Mesendoderm (in vitro differentiated cells): ENCODE measurements at regions not wholly inside any gene's neighbourhood (a gene's known extent, or its start where the extent isn't known, plus 50 kb on each side); places are given as distances from the start of the nearest gene placed in this dataset.

Experiments used
- DNase-seq: peaks from one replicate; pipeline ENCODE4 v3.0.0; 2013
- H2AK5ac ChIP-seq: 2 replicates; pipeline ENCODE4 v1.6.1; 2013; ENCODE audit warnings: low read length, inconsistent platforms
- H2BK120ac ChIP-seq: 2 replicates; pipeline ENCODE4 v1.6.1; 2013; ENCODE audit warnings: low read depth, mild to moderate bottlenecking, low read length, moderate library complexity, mixed read lengths
- H2BK15ac ChIP-seq: replicated peaks from 2 replicates; pipeline ENCODE4 v1.6.1; 2013; ENCODE audit warnings: low read depth, mild to moderate bottlenecking, moderate library complexity
- H2BK5ac ChIP-seq: 2 replicates; pipeline ENCODE4 v1.6.1; 2013; ENCODE audit warnings: low read length, inconsistent platforms
- H3K18ac ChIP-seq: 2 replicates; pipeline ENCODE4 v1.6.1; 2013; ENCODE audit warnings: mild to moderate bottlenecking, low read length, mixed read lengths
- H3K23ac ChIP-seq: one replicate; pipeline ENCODE4 v1.6.1; 2013; ENCODE audit warnings: low read length
- H3K27ac ChIP-seq: 2 replicates; pipeline ENCODE4 v1.5.1; 2013; ENCODE audit warnings: low read depth, mild to moderate bottlenecking, inconsistent platforms, low read length, moderate library complexity
- H3K27me3 ChIP-seq: 2 replicates; pipeline ENCODE4 v1.6.1; 2013; ENCODE audit warnings: low read length, control low read depth, mild to moderate bottlenecking, inconsistent platforms; ENCODE audit not compliant: insufficient read depth, poor library complexity
- H3K36me3 ChIP-seq: 2 replicates; pipeline ENCODE4 v1.6.1; 2013; ENCODE audit warnings: low read length, inconsistent platforms; ENCODE audit not compliant: control insufficient read depth, insufficient read depth
- H3K4ac ChIP-seq: one replicate; pipeline ENCODE4 v1.6.1; 2013; ENCODE audit warnings: low read depth, mild to moderate bottlenecking, low read length, moderate library complexity
- H3K4me1 ChIP-seq: 2 replicates; pipeline ENCODE4 v1.6.1; 2013; ENCODE audit warnings: low read depth, low read length, inconsistent platforms; ENCODE audit not compliant: control insufficient read depth
- H3K4me2 ChIP-seq: 2 replicates; pipeline ENCODE4 v1.6.1; 2013; ENCODE audit warnings: low read length
- H3K4me3 ChIP-seq: 2 replicates; pipeline ENCODE4 v1.5.1; 2013; ENCODE audit warnings: mild to moderate bottlenecking, low read length
- H3K56ac ChIP-seq: one replicate; pipeline ENCODE4 v1.6.1; 2013; ENCODE audit warnings: low read length
- H3K79me1 ChIP-seq: 2 replicates; pipeline ENCODE4 v1.6.1; 2013; ENCODE audit warnings: low read length, inconsistent platforms
- H3K79me2 ChIP-seq: 2 replicates; pipeline ENCODE4 v1.6.1; 2013; ENCODE audit warnings: mild to moderate bottlenecking, low read length; ENCODE audit not compliant: control insufficient read depth, insufficient read depth
- H3K9ac ChIP-seq: 2 replicates; pipeline ENCODE4 v1.6.1; 2013; ENCODE audit warnings: low read length, inconsistent platforms
- H4K5ac ChIP-seq: one replicate; pipeline ENCODE4 v1.6.1; 2013; ENCODE audit warnings: low read length
- H4K8ac ChIP-seq: one replicate; pipeline ENCODE4 v1.6.1; 2013; ENCODE audit warnings: low read depth, mild to moderate bottlenecking, control low read depth, low read length, moderate library complexity
- WGBS: extraction: QIAGEN DNeasy Blood & Tissue Kit; methylation state at CpG from one replicate; pipeline ENCODE4 v1.1.7; 2013; ENCODE audit warnings: low lambda C conversion rate, missing lambda C conversion rate; ENCODE audit not compliant: insufficient coverage; ENCODE audit errors: extremely low coverage; 5-methylcytosine and 5-hydroxymethylcytosine counted together

GRCh38 chr11:134765565-134765964 lies 353.5 kb upstream of the B3GAT1 start:
- Histone ChIP-seq H3K27ac (no peak overlapping the region), H3K4me3 (no peak overlapping the region), H3K23ac (no peak overlapping the region), H3K79me2 (no peaks in the 10 kb centered on the region), H3K9ac (no peak overlapping the region), H3K36me3 (no peaks in the 10 kb centered on the region), H4K8ac (no peak overlapping the region), H3K18ac (no peak overlapping the region), H2BK15ac (no peak overlapping the region), H3K4me2 (no peak overlapping the region), H3K4ac (no peak overlapping the region), H3K79me1 (no peaks in the 10 kb centered on the region), H2BK120ac (no peak overlapping the region), H3K27me3 (peaks cover 2% of the 10 kb centered on the region), H3K4me1 (no peaks in the 10 kb centered on the region), H2BK5ac (no peak overlapping the region), H3K56ac (no peak overlapping the region), H2AK5ac (no peak overlapping the region), H4K5ac (no peak overlapping the region)
- no CpG with 5 or more reads among the region's 2 CpGs for whole genome bisulfite sequencing
- no peak for DNase-seq

- Histone ChIP-seq H3K18ac (no peak overlapping the region), H3K9ac (no peak overlapping the region), H2BK15ac (no peak overlapping the region), H2AK5ac (no peak overlapping the region), H2BK120ac (no peak overlapping the region), H3K4me1 (no peaks in the 10 kb centered on the region), H3K4ac (no peak overlapping the region), H3K27me3 (peaks cover 2% of the 10 kb centered on the region), H3K23ac (no peak overlapping the region), H3K79me1 (no peaks in the 10 kb centered on the region), H3K56ac (no peak overlapping the region), H3K36me3 (no peaks in the 10 kb centered on the region), H4K8ac (no peak overlapping the region), H3K79me2 (no peaks in the 10 kb centered on the region), H3K27ac (no peak overlapping the region), H3K4me2 (no peak overlapping the region), H4K5ac (no peak overlapping the region), H2BK5ac (no peak overlapping the region), H3K4me3 (no peak overlapping the region)
- WGBS, result no CpG with 5 or more reads among the region's 4 CpGs
- DNase-seq, result no peak
These were observed 352.9 kb upstream of the B3GAT1 start for GRCh38 chr11:134764966-134765365.

- H3K4ac ChIP-seq, result no peak overlapping the region
- H3K79me2 ChIP-seq, result no peaks in the 10 kb centered on the region
- no peak overlapping the region for H2AK5ac ChIP-seq
- H3K9ac ChIP-seq, result no peak overlapping the region
- H3K23ac ChIP-seq, result no peak overlapping the region
- H3K4me3 ChIP-seq, result no peak overlapping the region
- H3K18ac ChIP-seq, result no peak overlapping the region
- no peak overlapping the region for H3K56ac ChIP-seq
- H3K27me3 ChIP-seq, result peaks cover 2% of the 10 kb centered on the region
- H2BK5ac ChIP-seq, result no peak overlapping the region
- no peak overlapping the region for H3K27ac ChIP-seq
- no peak overlapping the region for H2BK15ac ChIP-seq
- no peaks in the 10 kb centered on the region for H3K4me1 ChIP-seq
- H2BK120ac ChIP-seq, result no peak overlapping the region
- whole genome bisulfite sequencing, result no CpG with 5 or more reads among the region's 8 CpGs
- H3K4me2 ChIP-seq, result no peak overlapping the region
- no peak overlapping the region for H4K5ac ChIP-seq
- DNase-seq, result no peak
- no peak overlapping the region for H4K8ac ChIP-seq
- no peaks in the 10 kb centered on the region for H3K79me1 ChIP-seq
- no peaks in the 10 kb centered on the region for H3K36me3 ChIP-seq
These were observed 352.3 kb upstream of the B3GAT1 start for GRCh38 chr11:134764367-134764766.

GRCh38 chr11:134763030-134763388 lies 351.0 kb upstream of the B3GAT1 start:
- no CpG with 5 or more reads among the region's 16 CpGs for WGBS
- H3K4me3 ChIP-seq, result no peak overlapping the region

GRCh38 chr11:134762248-134763029 lies 350.4 kb upstream of the B3GAT1 start:
- no peak for DNase-seq
- H3K56ac ChIP-seq, result no peak overlapping the region
- no peak overlapping the region for H3K27ac ChIP-seq
- H2BK15ac ChIP-seq, result no peak overlapping the region
- H2BK5ac ChIP-seq, result no peak overlapping the region
- no peaks in the 10 kb centered on the region for H3K4me1 ChIP-seq
- no peak overlapping the region for H2BK120ac ChIP-seq
- no peak overlapping the region for H3K23ac ChIP-seq
- no peak overlapping the region for H2AK5ac ChIP-seq
- no peak overlapping the region for H3K4ac ChIP-seq
- peaks cover 2% of the 10 kb centered on the region for H3K27me3 ChIP-seq
- H3K79me1 ChIP-seq, result no peaks in the 10 kb centered on the region
- no peak overlapping the region for H4K8ac ChIP-seq
- WGBS, result no CpG with 5 or more reads among the region's 59 CpGs
- H3K4me2 ChIP-seq, result no peak overlapping the region
- H3K4me3 ChIP-seq, result no peak overlapping the region
- H3K79me2 ChIP-seq, result no peaks in the 10 kb centered on the region
- H4K5ac ChIP-seq, result no peak overlapping the region
- no peak overlapping the region for H3K9ac ChIP-seq
- no peaks in the 10 kb centered on the region for H3K36me3 ChIP-seq
- no peak overlapping the region for H3K18ac ChIP-seq

More at GRCh38 chr11:134763030-134763388, 351.0 kb upstream of the B3GAT1 start:
- H3K79me2 ChIP-seq, result no peaks in the 10 kb centered on the region
- no peak overlapping the region for H3K27ac ChIP-seq
- no peak overlapping the region for H2BK15ac ChIP-seq
- no peaks in the 10 kb centered on the region for H3K36me3 ChIP-seq
- H4K5ac ChIP-seq, result no peak overlapping the region
- no peak overlapping the region for H2BK120ac ChIP-seq
- no peaks in the 10 kb centered on the region for H3K79me1 ChIP-seq
- H3K4me2 ChIP-seq, result no peak overlapping the region
- no peak overlapping the region for H3K9ac ChIP-seq
- no peaks in the 10 kb centered on the region for H3K4me1 ChIP-seq
- no peak overlapping the region for H2AK5ac ChIP-seq
- H3K56ac ChIP-seq, result no peak overlapping the region
- H3K23ac ChIP-seq, result no peak overlapping the region
- no peak overlapping the region for H4K8ac ChIP-seq
- H3K4ac ChIP-seq, result no peak overlapping the region
- H3K27me3 ChIP-seq, result peaks cover 2% of the 10 kb centered on the region
- no peak for DNase-seq
- H2BK5ac ChIP-seq, result no peak overlapping the region
- no peak overlapping the region for H3K18ac ChIP-seq

- H3K27ac ChIP-seq, result no peak overlapping the region
These were observed 349.8 kb upstream of the B3GAT1 start for GRCh38 chr11:134761926-134762247.

More at GRCh38 chr11:134761926-134762247, 349.8 kb upstream of the B3GAT1 start:
- H3K23ac ChIP-seq, result no peak overlapping the region
- no peak overlapping the region for H2BK15ac ChIP-seq
- no peak overlapping the region for H2BK120ac ChIP-seq
- H2AK5ac ChIP-seq, result no peak overlapping the region
- H4K5ac ChIP-seq, result no peak overlapping the region
- no peak overlapping the region for H3K9ac ChIP-seq
- no peak overlapping the region for H3K4me2 ChIP-seq
- H3K4me3 ChIP-seq, result no peak overlapping the region
- H3K27me3 ChIP-seq, result peaks cover 2% of the 10 kb centered on the region
- H3K18ac ChIP-seq, result no peak overlapping the region
- H3K4ac ChIP-seq, result no peak overlapping the region
- H3K79me1 ChIP-seq, result no peaks in the 10 kb centered on the region
- no peak overlapping the region for H4K8ac ChIP-seq
- no CpG with 5 or more reads among the region's 20 CpGs for WGBS
- H2BK5ac ChIP-seq, result no peak overlapping the region
- H3K56ac ChIP-seq, result no peak overlapping the region
- no peaks in the 10 kb centered on the region for H3K36me3 ChIP-seq
- no peaks in the 10 kb centered on the region for H3K79me2 ChIP-seq
- H3K4me1 ChIP-seq, result no peaks in the 10 kb centered on the region
- DNase-seq, result no peak
